Peyer's patch (tissue), 4 donors: ENCODE measurements at regions not wholly inside any gene's neighbourhood (a gene's known extent, or its start where the extent isn't known, plus 50 kb on each side); places are given as distances from the start of the nearest gene placed in this dataset.

Experiments used
- CTCF ChIP-seq, 6 experiments: fragments of 450-650 bp in 4 of 6; fragments of 200-600 bp in 2 of 6; sonication (generic) in 1 of 6; IDR thresholded peaks; one replicate each; pipeline ENCODE4 v1.5.1; 2017 to 2019; ENCODE audit warnings: antibody characterized with exemption in 6 of 6, mild to moderate bottlenecking in 3 of 6, moderate library complexity in 1 of 6
- POLR2A ChIP-seq, 2 donors: fragments of 450-650 bp; IDR thresholded peaks; one replicate each; pipeline ENCODE4 v1.5.1; 2017; ENCODE audit warnings: antibody characterized with exemption in 2 of 2, mild to moderate bottlenecking in 2 of 2, moderate library complexity in 2 of 2

- TF ChIP-seq CTCF (IDR thresholded peaks at IDR 0.05) (no peak), POLR2A (IDR thresholded peaks at IDR 0.05) (no peak)
These were observed 229.1 kb downstream of the IRX2 start for GRCh38 chr5:2522372-2522771.
